Muscle of arm (tissue), 1 donor: ENCODE measurements at regions not wholly inside any gene's neighbourhood (a gene's known extent, or its start where the extent isn't known, plus 50 kb on each side); places are given as distances from the start of the nearest gene placed in this dataset.

Experiments
- DNase-seq: peaks from one replicate; pipeline ENCODE4 v3.0.0-alpha.2; 2013

DNA sequence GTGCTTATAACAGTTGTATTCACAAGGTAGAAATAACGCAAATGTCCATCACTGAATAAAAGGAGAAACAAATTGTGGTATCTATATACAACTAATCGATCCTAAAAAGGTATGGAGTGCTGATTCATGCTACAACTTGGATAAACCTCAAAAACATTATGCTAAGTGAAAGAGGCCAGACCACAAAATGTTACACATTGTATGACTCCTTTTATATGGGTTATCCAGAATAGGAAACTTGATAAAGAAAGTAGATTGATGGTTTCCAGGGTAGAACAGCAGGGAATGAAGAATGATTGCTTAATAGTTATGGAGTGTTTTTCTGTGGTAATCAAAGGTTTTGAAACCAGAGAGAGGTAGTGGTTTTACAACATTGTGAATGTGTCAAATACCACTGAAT is 432.2 kb upstream of the TRIB2 start:
- no peak for DNase-seq

DNA sequence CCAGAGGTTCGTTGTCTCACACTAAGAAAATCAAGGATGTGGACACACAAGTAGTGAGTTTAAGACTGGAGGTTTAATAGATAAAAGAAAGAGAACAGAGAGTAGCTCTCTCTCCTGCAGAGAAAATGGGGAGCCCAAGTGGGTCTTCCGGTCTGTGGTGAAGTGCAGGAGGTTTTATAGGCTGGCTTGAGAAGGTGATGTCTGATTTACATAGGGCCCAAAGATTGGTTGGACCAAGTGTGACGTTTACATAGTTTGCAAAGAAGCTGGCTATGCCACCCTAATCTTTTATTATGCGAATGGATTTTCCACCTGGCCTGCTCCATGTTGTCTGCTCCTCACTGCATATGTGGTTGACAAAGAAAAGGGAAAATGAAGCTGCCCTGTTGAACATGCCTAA is 430.4 kb upstream of the TRIB2 start:
- DNase-seq = no peak

DNA sequence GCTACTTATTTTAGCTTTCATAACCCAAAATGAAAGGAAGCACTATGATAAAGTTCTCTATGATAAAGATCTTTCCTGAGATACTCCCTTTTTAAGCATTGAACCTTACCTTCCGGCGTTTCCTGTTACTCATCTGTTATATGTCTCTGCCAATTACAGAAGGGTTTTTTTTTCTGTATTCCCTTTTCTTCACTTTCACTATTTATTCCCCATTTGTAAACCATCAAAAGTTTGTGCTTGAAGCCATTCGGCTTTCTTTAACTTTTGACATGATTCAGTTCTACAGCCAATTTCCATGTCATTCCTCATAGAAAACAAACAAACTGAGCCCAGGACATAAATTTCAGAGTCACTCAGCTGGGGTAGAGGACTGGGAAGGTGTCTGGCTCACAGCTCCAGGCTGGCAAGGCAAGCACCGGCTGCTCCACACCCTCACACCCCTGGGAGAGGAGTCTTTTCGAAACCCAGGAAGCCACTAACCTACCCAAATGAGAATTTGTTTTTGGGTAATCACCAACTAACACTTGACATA is 429.4 kb upstream of the TRIB2 start:
- no peak for DNase-seq

DNA sequence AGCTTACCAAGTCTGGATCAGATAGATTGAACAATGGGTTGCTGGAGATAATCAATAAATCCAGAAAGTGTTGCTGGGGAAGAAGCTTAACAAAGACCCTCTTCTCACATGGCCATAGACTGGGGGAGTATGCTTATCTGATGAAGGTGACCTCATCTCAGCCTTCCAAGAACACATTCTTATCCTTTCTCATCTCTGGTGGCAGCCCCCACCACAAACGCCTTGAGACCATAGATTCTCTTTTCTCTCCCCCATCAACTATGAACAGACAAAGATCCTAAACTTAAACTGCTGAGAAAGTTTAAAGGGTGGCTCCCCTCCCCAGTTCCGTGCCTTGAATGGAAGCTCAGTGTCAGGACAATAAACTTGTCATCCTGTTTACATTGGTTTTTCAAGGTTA is 428.7 kb upstream of the TRIB2 start:
- DNase-seq = no peak

DNA sequence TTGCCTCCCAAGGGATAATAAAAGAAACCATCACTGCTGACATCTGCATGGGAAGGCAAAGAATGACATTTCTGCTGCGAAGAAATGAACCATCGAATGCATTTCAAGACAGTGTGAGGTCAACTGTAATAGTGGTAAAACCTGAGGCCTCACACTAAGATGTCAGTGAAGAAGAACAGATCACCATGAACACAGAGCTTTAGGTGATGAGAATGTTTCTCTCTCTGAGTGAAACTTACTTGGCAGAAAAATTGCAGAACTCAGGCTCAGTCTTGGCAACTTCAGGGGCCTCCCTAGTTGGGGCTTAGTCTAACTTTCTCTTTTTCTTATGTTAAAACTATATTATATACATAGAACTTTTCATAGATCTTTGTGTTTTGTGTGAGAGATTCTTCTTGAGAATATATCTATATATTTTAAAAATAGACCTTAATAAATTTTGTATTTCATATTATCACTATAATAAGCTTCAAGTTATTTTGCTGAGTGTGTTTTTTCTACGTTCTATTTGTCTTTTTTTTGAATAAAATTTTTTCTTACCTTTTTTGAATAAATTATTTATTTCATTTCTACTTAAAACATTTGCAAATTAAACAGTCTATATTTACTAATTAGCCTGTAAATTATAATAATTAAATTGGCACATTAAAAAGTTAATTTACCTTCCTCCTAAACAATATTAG is 427.5 kb upstream of the TRIB2 start:
- no peak for DNase-seq

DNA sequence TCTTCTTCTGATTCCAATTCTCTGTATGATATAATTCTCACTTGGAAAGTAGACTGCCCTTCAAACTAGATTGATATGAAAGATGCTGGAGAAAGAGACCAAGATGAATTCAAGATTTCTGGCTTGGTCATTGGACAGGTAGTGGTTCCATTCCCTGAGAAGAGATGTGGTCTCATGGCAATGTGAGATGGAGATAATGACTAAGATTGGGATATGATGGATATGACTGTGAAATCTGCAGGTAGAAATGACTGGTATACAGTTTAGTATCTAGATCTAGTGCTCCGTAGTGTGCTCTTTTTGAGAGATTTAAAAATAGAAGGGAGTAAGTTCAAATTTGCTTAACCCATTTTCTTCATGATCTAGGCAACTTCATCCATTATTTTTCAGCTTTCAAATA is 425.4 kb upstream of the TRIB2 start:
- no peak for DNase-seq

DNA sequence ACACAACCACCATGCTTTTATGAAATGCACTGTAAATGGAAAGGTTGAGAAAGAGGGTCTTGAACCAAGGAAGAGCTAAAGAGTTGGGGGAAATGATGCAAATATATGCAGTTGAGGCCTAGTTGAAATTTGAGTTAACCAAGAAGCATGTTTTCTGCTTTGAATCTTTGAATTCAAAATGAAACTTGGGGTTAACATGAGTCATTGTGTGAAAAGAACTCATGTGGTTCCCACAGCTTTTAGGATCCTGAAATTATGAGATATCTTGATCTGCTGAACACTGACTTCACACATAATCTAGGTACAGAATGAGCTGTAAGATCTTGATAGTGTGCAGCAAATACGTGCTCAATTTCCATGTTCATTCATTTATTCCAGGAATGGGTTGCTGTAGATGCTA is 422.9 kb upstream of the TRIB2 start:
- DNase-seq = no peak

DNA sequence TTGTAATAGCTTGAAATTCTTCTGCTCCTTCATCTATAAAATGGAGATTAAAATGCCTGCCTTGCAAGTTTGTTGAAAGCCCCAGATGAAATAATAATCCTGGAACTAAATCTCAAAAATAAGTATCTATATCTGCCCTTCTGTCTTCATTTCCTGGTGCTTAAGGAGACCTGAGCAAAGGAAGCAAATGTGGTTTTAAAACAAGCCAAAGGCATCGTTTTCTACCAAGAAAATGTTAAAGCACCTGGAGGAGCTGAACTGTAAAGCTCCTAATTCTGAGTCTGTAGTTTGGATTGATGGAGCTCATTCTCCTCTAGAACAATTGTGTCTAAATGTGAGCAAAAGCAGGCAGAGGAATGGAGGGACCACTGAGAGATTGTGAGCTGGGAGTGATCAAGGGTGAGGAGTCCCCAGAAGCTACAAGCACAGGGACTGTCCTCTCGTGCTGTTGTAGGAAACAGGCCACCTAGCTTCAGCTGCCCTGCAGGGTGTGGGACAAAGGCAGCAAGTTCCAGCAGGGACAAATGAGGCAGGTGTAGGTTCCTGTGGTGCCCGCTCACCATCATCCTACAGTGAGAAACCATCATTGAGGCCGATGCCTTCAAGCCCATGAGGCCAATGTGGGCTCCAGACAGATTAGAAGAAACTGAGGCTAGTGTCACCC is 420.7 kb upstream of the TRIB2 start:
- no peak for DNase-seq

DNA sequence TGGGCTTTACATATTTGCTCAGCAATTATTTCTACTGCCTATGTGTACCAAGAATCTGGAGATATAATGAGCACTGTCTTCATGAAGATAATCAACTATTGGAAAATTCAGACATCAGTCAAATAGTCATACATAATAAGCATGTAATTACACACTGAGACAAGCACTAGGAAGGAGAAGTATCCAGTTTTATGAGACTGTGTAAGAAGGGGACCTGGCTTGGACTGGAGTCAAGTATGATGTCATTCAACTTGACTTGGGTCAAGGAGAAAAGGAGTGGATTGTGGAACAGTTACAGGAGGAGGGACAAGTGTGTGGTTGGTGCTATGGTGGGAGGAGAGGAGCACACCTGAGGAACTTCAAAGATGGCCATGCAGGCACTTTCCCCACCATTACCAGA is 419.8 kb upstream of the TRIB2 start:
- DNase-seq = no peak

DNA sequence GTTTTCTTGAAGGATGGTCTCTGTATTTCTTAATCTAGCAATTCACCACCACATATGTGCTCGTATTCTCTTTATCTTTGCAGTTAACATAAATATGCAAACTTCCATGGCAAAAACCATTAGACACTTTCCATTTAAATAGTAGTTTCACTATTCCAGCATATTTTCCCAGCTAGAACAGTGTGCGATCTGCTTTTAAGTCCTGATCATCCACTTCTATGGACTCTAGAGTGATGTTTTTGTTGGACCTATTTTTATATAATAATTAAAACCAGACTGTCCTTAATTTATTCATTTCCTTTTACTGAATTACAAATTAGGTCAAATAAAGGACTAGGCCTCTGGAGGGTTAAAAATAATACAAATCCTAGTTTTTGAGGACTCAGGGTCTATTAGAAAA is 418.4 kb upstream of the TRIB2 start:
- no peak for DNase-seq

DNA sequence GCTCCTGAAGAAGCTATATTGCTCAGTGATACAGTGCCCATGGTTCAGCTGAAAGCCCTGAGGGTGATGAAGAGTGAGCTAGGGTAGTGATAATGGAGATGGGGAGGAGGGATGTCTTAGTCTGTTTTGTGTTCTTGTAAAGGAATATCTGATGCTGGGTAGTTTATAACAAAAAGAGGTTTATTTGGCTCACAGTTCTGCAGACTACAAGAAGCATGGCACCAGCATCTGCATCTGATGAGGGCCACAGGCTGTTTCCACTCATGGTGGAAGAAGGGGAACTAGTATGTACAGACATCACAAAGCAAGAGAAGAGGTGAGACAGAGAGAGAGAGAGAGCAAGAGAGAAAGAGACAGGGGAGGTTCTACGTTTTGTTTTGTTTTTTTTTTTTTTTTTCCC is 417.3 kb upstream of the TRIB2 start:
- DNase-seq = no peak

DNA sequence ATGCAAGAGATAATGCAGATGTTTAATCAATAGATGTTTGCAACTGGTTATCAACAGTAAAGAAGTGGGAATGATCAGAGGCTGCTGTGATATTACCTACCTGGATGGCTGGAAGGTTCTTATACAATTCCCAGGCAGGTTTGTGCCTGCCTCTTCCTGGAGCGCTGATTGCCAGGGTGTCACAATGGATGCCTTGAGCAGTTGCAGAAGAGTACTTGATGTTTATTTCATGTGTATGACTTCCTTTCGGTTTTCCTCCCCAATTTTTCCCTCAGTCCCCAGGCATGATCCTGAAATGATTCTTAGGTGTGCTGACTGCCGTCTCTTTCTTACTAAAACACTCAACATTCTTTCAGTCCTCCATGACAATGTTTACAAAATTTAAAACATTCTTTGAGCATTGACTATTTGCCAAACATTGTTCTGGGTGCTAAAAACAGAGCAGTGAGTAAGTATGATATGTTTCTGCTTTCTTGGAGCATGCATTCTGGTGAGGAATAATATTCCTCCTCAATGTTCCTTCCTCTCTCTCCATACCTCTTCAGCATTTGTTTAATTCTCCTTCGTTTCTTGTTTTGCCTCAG is 416.6 kb upstream of the TRIB2 start:
- DNase-seq = no peak

DNA sequence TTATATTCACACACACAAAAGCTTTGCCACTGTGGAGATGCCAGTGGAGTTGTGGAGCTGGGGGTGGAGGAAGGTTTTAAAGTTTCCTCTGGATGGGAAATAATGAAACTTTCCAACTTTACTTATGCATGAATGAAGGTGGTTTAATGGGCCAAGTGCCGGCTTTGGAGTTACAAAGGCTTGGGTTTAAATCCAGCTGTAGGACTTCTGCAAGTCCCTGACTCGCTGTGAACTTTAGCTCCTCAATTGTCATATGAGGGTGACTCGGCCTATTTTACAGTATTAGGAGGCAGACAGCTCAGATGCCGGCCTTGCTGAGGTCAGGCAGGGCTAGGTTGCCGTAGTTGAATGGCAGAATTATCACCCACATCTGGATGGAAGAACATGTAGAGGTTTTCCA is 415.8 kb upstream of the TRIB2 start:
- no peak for DNase-seq

DNA sequence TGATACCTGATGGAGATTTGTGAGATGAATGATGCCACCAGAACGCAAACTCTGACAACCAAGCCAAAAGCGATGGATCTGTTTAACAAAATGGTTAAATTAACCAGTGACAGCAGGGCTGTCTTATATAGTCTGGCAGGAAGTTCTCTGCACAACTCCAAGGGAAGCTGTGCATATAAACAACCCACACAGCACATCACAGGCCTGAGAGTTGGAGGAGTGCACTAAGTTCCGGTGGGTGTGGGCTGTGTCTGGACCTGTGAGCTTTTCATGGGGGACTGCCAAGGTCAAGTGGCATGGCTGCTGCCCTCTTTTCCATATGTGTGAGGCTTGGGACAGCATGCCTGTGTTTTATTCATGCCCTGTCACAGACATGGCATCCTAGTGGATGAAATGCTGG is 414.6 kb upstream of the TRIB2 start:
- DNase-seq = no peak

DNA sequence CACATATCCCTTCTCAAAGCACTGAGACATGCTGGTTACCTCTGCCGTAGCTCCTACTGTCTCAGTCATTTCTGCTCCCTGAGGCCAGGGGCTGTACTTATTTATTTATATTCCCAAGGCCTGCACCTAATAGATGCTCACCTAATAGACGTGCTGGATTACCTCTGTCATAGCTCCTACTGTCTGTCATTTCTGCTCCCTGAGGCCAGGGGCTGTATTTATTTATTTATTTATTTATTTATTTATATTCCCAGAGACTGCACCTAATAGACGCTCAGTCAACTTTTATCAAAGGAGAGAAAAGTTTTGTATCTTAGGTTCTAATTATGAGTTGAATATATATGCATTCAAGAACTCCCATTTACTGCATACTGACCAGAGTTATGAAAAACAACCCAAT is 414.0 kb upstream of the TRIB2 start:
- no peak for DNase-seq

DNA sequence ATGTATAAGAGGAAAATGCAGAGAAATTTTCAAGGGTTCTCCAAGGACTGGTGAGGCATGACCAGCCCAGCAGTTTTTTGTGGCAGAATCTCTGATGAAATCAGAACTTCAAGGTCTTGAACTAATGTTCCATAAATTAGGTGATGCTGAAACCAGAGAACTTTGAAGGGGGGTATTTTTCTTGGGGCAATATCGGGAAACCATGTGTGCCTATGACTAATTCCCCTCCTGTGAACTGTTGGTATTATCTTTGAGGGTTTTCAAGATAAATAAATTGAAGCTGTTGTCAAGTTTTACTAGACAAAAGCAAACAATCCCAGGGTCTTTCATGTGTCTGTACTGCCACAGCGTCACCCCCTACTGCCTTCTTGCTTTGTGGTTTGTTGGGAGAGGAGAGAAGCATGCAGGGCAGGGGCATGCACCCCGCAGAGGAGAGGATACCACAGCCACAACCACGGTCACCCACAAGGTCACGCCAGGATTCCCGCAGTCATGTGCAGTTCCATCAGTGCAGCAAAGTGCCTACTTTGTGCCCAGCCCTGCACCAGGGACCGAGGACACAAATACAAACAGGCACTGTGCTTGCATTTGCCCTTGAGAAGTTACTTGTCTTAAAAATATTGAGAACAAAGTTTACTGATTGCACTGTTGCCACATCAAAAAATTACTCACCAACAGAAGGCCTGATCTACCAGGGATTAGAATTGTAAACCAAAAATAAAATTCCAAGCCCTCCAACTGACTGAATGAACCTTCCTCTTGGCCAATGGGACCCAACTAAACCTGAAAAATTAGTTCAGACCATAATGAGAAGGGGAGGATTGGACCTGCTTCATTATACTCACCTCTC is 413.3 kb upstream of the TRIB2 start:
- no peak for DNase-seq

DNA sequence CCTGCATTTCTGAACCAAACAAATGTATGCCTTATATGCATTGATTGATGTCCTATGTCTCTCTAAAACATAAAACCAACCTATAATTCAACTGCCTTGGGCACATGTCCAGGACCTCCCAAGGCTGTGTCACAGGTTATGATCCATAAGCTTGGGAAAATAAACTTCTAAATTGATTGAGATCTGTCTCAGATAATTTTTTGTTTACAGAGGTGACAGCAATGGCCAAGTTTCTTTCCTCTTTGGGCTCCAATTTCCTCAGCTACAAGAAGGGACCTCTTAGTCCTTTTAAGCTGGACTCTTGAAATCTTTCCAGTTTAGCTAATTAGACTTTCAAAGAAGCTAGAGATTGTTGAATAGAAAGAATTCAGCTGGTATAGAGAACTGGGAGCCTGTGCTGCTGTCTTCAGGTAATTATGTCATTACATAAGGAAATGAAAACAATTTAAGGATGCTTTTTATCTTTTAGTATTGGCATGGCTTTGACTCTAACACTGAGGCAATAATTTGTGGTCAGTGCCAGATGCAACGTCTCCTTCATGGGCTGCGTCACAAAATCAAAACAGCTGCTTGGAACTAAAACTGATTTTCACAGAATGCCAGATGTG is 412.1 kb upstream of the TRIB2 start:
- DNase-seq = peak; percentile 20

DNA sequence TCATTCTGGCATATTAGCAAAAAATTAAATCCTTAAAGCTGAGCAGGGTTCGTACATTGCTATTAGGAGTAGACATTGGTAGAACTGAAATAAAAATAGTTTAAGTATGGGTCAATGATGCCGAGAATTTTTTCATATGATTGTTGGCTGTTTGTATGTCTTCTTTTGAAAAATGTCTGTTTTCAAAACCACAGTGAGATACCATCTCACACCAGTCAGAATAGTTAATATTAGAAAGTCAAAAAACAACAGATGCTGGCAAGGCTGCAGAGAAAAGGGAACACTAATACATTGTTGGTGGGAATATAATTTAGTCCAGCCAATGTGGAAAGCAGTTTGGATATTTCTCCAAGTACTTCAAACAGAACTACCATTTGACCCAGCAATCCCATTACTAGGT is 410.8 kb upstream of the TRIB2 start:
- DNase-seq = no peak

DNA sequence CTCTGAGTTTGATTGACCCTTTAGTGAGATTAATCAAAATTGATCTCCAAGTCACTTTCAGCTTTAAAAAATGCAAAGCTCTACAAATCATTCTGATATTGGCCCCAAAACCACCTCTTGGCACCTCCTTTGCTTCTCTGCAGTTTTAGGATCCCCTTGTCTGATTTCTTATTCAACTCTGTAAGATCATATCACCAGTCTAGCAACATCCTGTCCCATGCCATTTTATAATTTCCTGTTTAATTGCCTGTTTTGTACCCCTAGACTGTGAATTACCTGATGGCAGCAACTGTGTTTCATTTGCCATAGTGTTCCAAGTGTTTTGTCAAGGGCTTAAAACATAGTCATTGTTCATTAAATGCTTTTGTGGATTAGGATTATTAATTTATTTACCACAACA is 406.3 kb upstream of the TRIB2 start:
- DNase-seq = no peak

DNA sequence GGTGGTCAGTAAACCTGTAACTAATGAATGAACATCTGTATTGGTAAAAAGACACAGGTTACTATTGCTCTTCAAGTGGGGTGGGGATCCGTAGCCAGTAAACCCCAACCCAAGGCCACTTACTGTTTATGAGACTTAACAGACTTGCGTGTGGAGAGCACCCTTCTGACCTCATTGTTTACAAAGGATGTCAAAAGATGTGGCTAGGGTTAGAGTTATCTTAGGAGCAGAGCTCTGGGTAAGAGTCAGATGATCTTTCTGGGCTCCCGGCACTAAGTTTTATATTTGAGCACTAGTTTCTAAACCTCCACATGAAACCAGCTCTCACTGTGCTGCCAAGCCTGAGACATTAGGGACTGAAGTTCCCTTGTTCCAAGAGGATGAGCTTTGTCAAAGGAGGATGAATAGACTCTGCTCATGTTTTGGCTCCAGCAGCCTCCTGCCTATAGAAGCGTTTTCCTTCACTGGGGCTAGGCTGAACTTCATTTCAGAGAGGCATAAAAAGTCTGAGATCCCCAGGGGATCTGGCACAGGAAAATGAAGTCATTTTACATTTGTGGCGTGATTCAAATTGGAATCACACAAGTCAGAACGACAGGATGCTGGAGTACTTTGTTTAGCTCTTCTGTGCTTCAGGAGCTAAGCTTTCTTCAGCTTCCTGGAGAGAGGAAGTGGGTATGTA is 403.1 kb upstream of the TRIB2 start:
- DNase-seq = peak; percentile 45

DNA sequence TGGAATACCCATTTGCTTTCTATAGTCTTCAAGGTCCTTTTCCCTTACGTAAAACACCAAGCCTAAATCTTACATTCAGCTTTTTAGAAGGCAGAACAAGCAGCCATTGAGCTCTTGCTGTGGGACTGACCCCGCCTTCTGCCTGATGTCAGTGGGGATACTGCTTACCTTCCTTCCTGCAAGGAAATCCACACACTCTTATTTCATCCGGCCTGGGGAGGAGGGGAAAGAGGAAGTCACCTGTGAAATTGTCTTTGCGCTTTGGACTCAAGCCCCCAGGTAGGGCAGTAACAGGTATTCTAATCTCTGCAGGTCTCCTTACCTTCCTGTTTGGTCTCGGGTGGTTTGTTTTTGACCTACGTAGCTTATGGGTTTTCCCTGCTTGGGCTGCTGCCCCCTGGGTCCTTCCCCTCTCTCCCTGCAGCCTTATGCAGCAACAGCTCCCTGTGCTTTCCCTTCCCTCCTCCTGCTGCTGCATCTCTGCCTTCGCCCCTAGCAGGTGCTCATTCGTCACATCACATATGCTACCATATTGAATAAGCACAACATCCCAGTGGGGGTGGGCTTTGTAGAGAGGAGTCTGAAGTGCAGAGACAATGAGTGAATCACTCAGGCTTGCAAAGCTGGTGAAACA is 402.5 kb upstream of the TRIB2 start:
- DNase-seq = no peak
